Parathyroid adenoma (tissue), 2 donors: ENCODE measurements at regions not wholly inside any gene's neighbourhood (a gene's known extent, or its start where the extent isn't known, plus 50 kb on each side); places are given as distances from the start of the nearest gene placed in this dataset.

ENCODE experiments used
- H2AFZ ChIP-seq: fragments of 300-600 bp; sonication (generic); one replicate; pipeline ENCODE4 v1.7.0; 2017; ENCODE audit warnings: antibody characterized with exemption, mild to moderate bottlenecking
- H3K27ac ChIP-seq: fragments of 300-600 bp; sonication (generic); one replicate; pipeline ENCODE4 v1.7.0; 2017
- H3K27me3 ChIP-seq: fragments of 300-600 bp; sonication (generic); one replicate; pipeline ENCODE4 v1.7.0; 2017; ENCODE audit warnings: low read length; ENCODE audit not compliant: control insufficient read depth, insufficient read depth
- H3K36me3 ChIP-seq: fragments of 300-600 bp; sonication (generic); one replicate; pipeline ENCODE4 v1.7.0; 2017; ENCODE audit warnings: low read length; ENCODE audit not compliant: control insufficient read depth, insufficient read depth
- H3K4me1 ChIP-seq: fragments of 300-600 bp; sonication (generic); one replicate; pipeline ENCODE4 v1.7.0; 2017; ENCODE audit warnings: control low read depth
- H3K4me2 ChIP-seq: fragments of 300-600 bp; sonication (generic); one replicate; pipeline ENCODE4 v1.7.0; 2017; ENCODE audit warnings: low read length
- H3K4me3 ChIP-seq: fragments of 300-600 bp; sonication (generic); one replicate; pipeline ENCODE4 v1.7.0; 2017; ENCODE audit warnings: low read depth, low read length
- H3K79me2 ChIP-seq: fragments of 300-600 bp; sonication (generic); one replicate; pipeline ENCODE4 v1.7.0; 2017; ENCODE audit warnings: control low read depth
- H3K9ac ChIP-seq: fragments of 300-600 bp; sonication (generic); one replicate; pipeline ENCODE4 v1.7.0; 2017; ENCODE audit warnings: mild to moderate bottlenecking
- H3K9me3 ChIP-seq: fragments of 300-600 bp; sonication (generic); one replicate; pipeline ENCODE4 v1.7.0; 2017; ENCODE audit warnings: low read length; ENCODE audit not compliant: control insufficient read depth
- TF ChIP-seq, protein P1 (sequence below): fragments of 300-600 bp; sonication (generic); IDR thresholded peaks from one replicate; pipeline ENCODE4 v1.7.0; 2017; ENCODE audit warnings: antibody characterized with exemption, mild to moderate bottlenecking
- donor health status: primary hyperparathyroidism.

DNA sequence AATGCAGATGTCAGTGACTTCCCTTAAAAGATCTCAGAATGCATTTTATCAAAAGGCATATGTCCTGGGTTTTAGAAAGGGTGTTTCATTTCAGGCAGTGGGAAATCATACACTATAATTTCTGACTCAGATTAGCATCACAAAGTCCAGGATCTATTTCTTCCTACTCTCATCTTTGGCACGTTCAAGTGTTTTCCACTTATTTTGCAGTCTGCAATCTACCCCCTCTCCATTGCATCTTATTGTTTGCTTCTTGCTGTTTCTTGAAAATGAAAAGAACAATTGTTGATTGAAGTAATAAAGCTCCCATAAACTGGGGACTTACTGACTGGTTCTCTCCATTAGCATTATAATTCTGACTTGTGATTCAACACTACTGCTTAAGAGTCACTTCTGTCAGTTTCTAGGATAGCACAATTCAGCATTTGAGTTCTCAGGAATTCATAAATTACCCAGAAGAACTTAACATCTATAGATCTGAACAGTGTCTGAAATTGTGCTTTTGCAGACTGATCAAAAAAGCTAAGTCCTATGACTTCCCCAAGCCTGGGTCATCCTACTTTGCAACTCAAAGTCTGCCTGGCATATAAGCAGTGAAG is 332.9 kb downstream of the RASEF start:
- H3K4me2 ChIP-seq: no peak overlapping the region
- TF ChIP-seq, protein P1, sequence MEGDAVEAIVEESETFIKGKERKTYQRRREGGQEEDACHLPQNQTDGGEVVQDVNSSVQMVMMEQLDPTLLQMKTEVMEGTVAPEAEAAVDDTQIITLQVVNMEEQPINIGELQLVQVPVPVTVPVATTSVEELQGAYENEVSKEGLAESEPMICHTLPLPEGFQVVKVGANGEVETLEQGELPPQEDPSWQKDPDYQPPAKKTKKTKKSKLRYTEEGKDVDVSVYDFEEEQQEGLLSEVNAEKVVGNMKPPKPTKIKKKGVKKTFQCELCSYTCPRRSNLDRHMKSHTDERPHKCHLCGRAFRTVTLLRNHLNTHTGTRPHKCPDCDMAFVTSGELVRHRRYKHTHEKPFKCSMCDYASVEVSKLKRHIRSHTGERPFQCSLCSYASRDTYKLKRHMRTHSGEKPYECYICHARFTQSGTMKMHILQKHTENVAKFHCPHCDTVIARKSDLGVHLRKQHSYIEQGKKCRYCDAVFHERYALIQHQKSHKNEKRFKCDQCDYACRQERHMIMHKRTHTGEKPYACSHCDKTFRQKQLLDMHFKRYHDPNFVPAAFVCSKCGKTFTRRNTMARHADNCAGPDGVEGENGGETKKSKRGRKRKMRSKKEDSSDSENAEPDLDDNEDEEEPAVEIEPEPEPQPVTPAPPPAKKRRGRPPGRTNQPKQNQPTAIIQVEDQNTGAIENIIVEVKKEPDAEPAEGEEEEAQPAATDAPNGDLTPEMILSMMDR: no peak
- no peak overlapping the region for H3K9ac ChIP-seq
- H3K4me3 ChIP-seq: no peak overlapping the region
- H3K4me1 ChIP-seq: no peaks in the 10 kb centered on the region
- H3K27ac ChIP-seq: no peak overlapping the region
- no peaks in the 10 kb centered on the region for H3K36me3 ChIP-seq
- H3K79me2 ChIP-seq: no peaks in the 10 kb centered on the region
- no peaks in the 10 kb centered on the region for H3K9me3 ChIP-seq
- no peaks in the 10 kb centered on the region for H3K27me3 ChIP-seq
- H2AFZ ChIP-seq: no peak overlapping the region

DNA sequence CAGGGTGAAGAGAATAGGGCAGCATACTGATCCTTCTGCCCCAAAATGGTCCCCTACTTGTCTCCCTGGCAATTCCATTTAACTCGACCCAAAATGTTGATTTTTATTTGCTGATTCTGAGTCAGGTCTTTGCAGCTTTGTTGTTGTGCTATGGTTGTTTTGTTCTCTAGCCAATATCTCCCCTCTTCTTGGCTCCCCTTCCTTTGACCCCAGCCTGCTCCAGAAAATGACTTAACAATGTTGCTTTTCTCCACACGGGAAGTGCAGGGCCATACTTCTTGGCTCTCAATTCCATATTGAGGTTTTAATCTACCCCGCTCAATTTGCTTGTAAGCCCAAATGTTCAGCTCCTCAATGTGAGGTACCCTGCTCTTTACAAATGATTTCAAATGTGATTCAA is 330.0 kb downstream of the RASEF start:
- no peak overlapping the region for H3K4me3 ChIP-seq

DNA sequence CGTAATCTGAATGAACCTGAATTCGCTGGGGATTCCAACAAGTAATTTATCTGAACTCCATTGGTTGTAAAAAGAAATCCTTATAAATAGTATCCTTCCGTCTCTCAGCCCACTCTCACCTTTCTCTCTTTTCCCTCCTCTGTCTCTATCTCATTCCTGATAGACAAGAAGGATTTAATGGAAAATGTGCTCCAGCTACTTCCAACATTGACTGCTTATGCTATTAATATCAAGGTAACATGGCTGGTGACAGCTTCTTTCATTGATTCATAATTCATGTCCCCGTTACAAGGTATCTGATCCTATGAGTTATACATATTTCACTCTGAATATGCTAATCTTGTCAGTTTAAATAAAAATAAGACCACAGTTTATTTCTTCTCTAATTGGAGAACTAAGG is 326.8 kb downstream of the RASEF start:
- Histone ChIP-seq H2AFZ (no peak overlapping the region), H3K27ac (no peak overlapping the region), H3K9ac (no peak overlapping the region), H3K4me3 (no peak overlapping the region), H3K4me1 (no peaks in the 10 kb centered on the region), H3K79me2 (no peaks in the 10 kb centered on the region), H3K9me3 (no peaks in the 10 kb centered on the region), H3K36me3 (no peaks in the 10 kb centered on the region), H3K27me3 (no peaks in the 10 kb centered on the region), H3K4me2 (no peak overlapping the region)
- TF ChIP-seq, protein P1: no peak

More for the DNA sequence above, 330.0 kb downstream of the RASEF start:
- Histone ChIP-seq H2AFZ (no peak overlapping the region), H3K36me3 (no peaks in the 10 kb centered on the region), H3K27me3 (no peaks in the 10 kb centered on the region), H3K4me1 (no peaks in the 10 kb centered on the region), H3K79me2 (no peaks in the 10 kb centered on the region), H3K27ac (no peak overlapping the region), H3K9ac (no peak overlapping the region), H3K9me3 (no peaks in the 10 kb centered on the region), H3K4me2 (no peak overlapping the region)
- TF ChIP-seq, protein P1: no peak

DNA sequence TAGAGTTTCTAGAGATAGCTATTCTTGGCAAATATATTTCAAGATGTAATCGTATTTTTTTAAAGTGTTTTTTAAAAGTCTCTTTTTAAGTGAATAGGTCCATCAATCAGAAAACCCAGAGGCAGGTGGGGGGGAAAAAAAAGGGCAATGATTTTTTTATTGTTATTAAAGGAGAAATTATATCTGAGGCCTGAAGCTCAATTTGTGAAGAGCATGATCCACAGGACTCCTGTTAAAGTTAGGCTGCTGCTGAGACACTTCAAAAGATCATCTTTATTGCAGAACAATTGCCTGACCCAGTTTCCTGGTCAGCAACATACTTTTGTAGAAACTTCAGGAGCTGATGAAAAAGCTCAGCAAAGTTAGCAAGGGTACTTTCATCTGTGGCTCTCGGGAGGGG is 326.2 kb downstream of the RASEF start:
- TF ChIP-seq, protein P1: no peak
- Histone ChIP-seq H2AFZ (no peak overlapping the region), H3K27ac (no peak overlapping the region), H3K4me2 (no peak overlapping the region), H3K36me3 (no peaks in the 10 kb centered on the region), H3K9me3 (no peaks in the 10 kb centered on the region), H3K27me3 (no peaks in the 10 kb centered on the region), H3K4me3 (no peak overlapping the region), H3K9ac (no peak overlapping the region), H3K79me2 (no peaks in the 10 kb centered on the region), H3K4me1 (no peaks in the 10 kb centered on the region)

DNA sequence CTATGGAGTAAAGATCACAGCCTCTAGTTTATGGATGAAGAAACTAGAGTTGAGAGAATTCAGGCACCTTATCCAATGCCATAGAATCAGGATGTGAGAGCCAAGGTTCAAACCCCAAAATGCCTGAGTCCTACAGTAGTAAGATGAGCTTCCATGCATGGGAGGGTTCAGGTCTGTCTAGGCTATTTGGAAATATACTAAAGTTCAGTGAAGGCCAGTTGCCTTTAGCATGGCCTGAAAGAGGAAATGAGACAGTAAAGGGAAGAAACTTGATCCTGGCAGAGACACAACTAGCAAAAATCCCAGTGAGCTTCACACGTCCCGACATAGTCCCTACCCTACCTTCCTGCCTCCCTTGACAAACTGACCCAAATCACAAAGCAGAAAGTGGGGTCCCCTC is 317.0 kb downstream of the RASEF start:
- TF ChIP-seq, protein P1: no peak
- Histone ChIP-seq H3K9ac (no peak overlapping the region), H3K4me3 (no peak overlapping the region), H3K36me3 (no peaks in the 10 kb centered on the region), H3K4me1 (no peaks in the 10 kb centered on the region), H3K4me2 (no peak overlapping the region), H3K27ac (no peak overlapping the region), H3K27me3 (no peaks in the 10 kb centered on the region), H3K79me2 (no peaks in the 10 kb centered on the region), H2AFZ (no peak overlapping the region), H3K9me3 (no peaks in the 10 kb centered on the region)
